ENCODE measurements at regions not wholly inside any gene's neighbourhood (a gene's known extent, or its start where the extent isn't known, plus 50 kb on each side); places are given as distances from the start of the nearest gene placed in this dataset.

GRCh38 chr5:176737746-176738636 lies 72.4 kb upstream of the UNC5A start:
- Mint-ChIP-seq H3K27ac (no peak overlapping the region), H3K4me1 (ENCODE audit: low read depth in 2 of 2) (peaks cover 9 to 20% of the 10 kb centered on the region in 2 donors), H3K36me3 (no peaks in the 10 kb centered on the region), H3K4me3 (no peak overlapping the region), H3K27me3 (peaks cover 18 to 23% of the 10 kb centered on the region in 2 donors), H3K9me3 (no peaks in the 10 kb centered on the region)
- DNase-seq (ENCODE audit: low spot score) (no peak), ATAC-seq (no peak)

- peaks cover 18 to 24% of the 10 kb centered on the region in 2 donors for H3K27me3 Mint-ChIP-seq
- no peaks in the 10 kb centered on the region for H3K36me3 Mint-ChIP-seq
- H3K4me1 Mint-ChIP-seq (ENCODE audit: low read depth in 2 of 2): peaks cover 9 to 20% of the 10 kb centered on the region in 2 donors
- H3K27ac Mint-ChIP-seq: no peak overlapping the region
- no peak for ATAC-seq
- no peaks in the 10 kb centered on the region for H3K9me3 Mint-ChIP-seq
- DNase-seq (ENCODE audit: low spot score): no peak
- H3K4me3 Mint-ChIP-seq: no peak overlapping the region
Measured at GRCh38 chr5:176738637-176739250, 71.6 kb upstream of the UNC5A start.

GRCh38 chr5:176739461-176740051 lies 70.8 kb upstream of the UNC5A start:
- DNase-seq (ENCODE audit: low spot score) (no peak), ATAC-seq (no peak)
- H3K9me3 Mint-ChIP-seq: no peaks in the 10 kb centered on the region
- peaks cover 21 to 30% of the 10 kb centered on the region in 2 donors for H3K27me3 Mint-ChIP-seq
- H3K4me1 Mint-ChIP-seq (ENCODE audit: low read depth in 2 of 2): peaks cover 9 to 20% of the 10 kb centered on the region in 2 donors
- H3K27ac Mint-ChIP-seq: no peak overlapping the region
- no peaks in the 10 kb centered on the region for H3K36me3 Mint-ChIP-seq
- H3K4me3 Mint-ChIP-seq: no peak overlapping the region

- ATAC-seq (no peak), DNase-seq (ENCODE audit: low spot score) (no peak)
- Mint-ChIP-seq H3K27ac (no peak overlapping the region), H3K27me3 (peaks cover 27 to 33% of the 10 kb centered on the region in 2 donors), H3K9me3 (no peaks in the 10 kb centered on the region), H3K4me3 (no peak overlapping the region), H3K4me1 (ENCODE audit: low read depth in 2 of 2) (peaks cover 10 to 18% of the 10 kb centered on the region in 2 donors), H3K36me3 (no peaks in the 10 kb centered on the region)
Measured at GRCh38 chr5:176740131-176740701, 70.1 kb upstream of the UNC5A start.

- H3K27ac Mint-ChIP-seq: no peak overlapping the region
- no peaks in the 10 kb centered on the region for H3K36me3 Mint-ChIP-seq
- DNase-seq (ENCODE audit: low spot score) (no peak), ATAC-seq (no peak)
- H3K9me3 Mint-ChIP-seq: no peaks in the 10 kb centered on the region
- H3K4me3 Mint-ChIP-seq: no peak overlapping the region
- peaks cover 34 to 37% of the 10 kb centered on the region in 2 donors for H3K27me3 Mint-ChIP-seq
- H3K4me1 Mint-ChIP-seq (ENCODE audit: low read depth in 2 of 2): peaks cover 16 to 20% of the 10 kb centered on the region in 2 donors
Measured at GRCh38 chr5:176740702-176741496, 69.5 kb upstream of the UNC5A start.

- H3K27ac Mint-ChIP-seq: no peak overlapping the region
- no peak for DNase-seq (ENCODE audit: low spot score)
- H3K27me3 Mint-ChIP-seq: peaks cover 39 to 41% of the 10 kb centered on the region in 2 donors
- ATAC-seq: no peak
- peaks cover 21 to 26% of the 10 kb centered on the region in 2 donors for H3K4me1 Mint-ChIP-seq (ENCODE audit: low read depth in 2 of 2)
- no peaks in the 10 kb centered on the region for H3K9me3 Mint-ChIP-seq
- no peaks in the 10 kb centered on the region for H3K36me3 Mint-ChIP-seq
- H3K4me3 Mint-ChIP-seq: no peak overlapping the region
Measured at GRCh38 chr5:176741561-176742211, 68.7 kb upstream of the UNC5A start.

GRCh38 chr5:176742246-176743105 lies 67.9 kb upstream of the UNC5A start:
- Mint-ChIP-seq H3K36me3 (no peaks in the 10 kb centered on the region), H3K27ac (no peak overlapping the region), H3K4me1 (ENCODE audit: low read depth in 2 of 2) (peaks cover 21 to 26% of the 10 kb centered on the region in 2 donors), H3K4me3 (no peak overlapping the region), H3K27me3 (peaks cover 39 to 41% of the 10 kb centered on the region in 2 donors), H3K9me3 (no peaks in the 10 kb centered on the region)
- no peak for ATAC-seq
- no peak for DNase-seq (ENCODE audit: low spot score)

- H3K4me3 Mint-ChIP-seq: no peak overlapping the region
- no peak overlapping the region for H3K27ac Mint-ChIP-seq
- H3K27me3 Mint-ChIP-seq: peaks cover 38 to 43% of the 10 kb centered on the region in 2 donors
- H3K36me3 Mint-ChIP-seq: no peaks in the 10 kb centered on the region
- peaks cover 21 to 26% of the 10 kb centered on the region in 2 donors for H3K4me1 Mint-ChIP-seq (ENCODE audit: low read depth in 2 of 2)
- ATAC-seq (no peak), DNase-seq (ENCODE audit: low spot score) (no peak)
- H3K9me3 Mint-ChIP-seq: no peaks in the 10 kb centered on the region
Measured at GRCh38 chr5:176743136-176743861, 67.1 kb upstream of the UNC5A start.

- DNase-seq (ENCODE audit: low spot score) (no peak), ATAC-seq (no peak)
- no peak overlapping the region for H3K4me3 Mint-ChIP-seq
- H3K36me3 Mint-ChIP-seq: no peaks in the 10 kb centered on the region
- no peak overlapping the region for H3K27ac Mint-ChIP-seq
- H3K27me3 Mint-ChIP-seq: peaks cover 33 to 39% of the 10 kb centered on the region in 2 donors
- H3K9me3 Mint-ChIP-seq: no peaks in the 10 kb centered on the region
- H3K4me1 Mint-ChIP-seq (ENCODE audit: low read depth in 2 of 2): peaks cover 21 to 26% of the 10 kb centered on the region in 2 donors
Measured at GRCh38 chr5:176743868-176744583, 66.3 kb upstream of the UNC5A start.

GRCh38 chr5:176744584-176744965 lies 65.8 kb upstream of the UNC5A start:
- no peaks in the 10 kb centered on the region for H3K36me3 Mint-ChIP-seq
- DNase-seq (ENCODE audit: low spot score): no peak
- H3K9me3 Mint-ChIP-seq: no peaks in the 10 kb centered on the region
- H3K4me1 Mint-ChIP-seq (ENCODE audit: low read depth in 2 of 2): peaks cover 21 to 22% of the 10 kb centered on the region in 2 donors
- ATAC-seq: no peak
- H3K27me3 Mint-ChIP-seq: peaks cover 33 to 39% of the 10 kb centered on the region in 2 donors
- no peak overlapping the region for H3K27ac Mint-ChIP-seq
- no peak overlapping the region for H3K4me3 Mint-ChIP-seq

- ATAC-seq (no peak), DNase-seq (ENCODE audit: low spot score) (no peak)
- no peaks in the 10 kb centered on the region for H3K36me3 Mint-ChIP-seq
- H3K27me3 Mint-ChIP-seq: peaks cover 36 to 39% of the 10 kb centered on the region in 2 donors
- H3K4me1 Mint-ChIP-seq (ENCODE audit: low read depth in 2 of 2): peaks cover 12 to 14% of the 10 kb centered on the region in 2 donors
- no peak overlapping the region for H3K4me3 Mint-ChIP-seq
- H3K27ac Mint-ChIP-seq: no peak overlapping the region
- H3K9me3 Mint-ChIP-seq: no peaks in the 10 kb centered on the region
Measured at GRCh38 chr5:176747670-176748072, 62.7 kb upstream of the UNC5A start.

Measured in natural killer cell treated with Interleukin-12 subunit alpha and Interleukin-12 subunit beta and Interleukin-15 and Interleukin-18, amount 100 ng/mL, for 72 hours (primary cell).